ENCODE measurements at regions not wholly inside any gene's neighbourhood (a gene's known extent, or its start where the extent isn't known, plus 50 kb on each side); places are given as distances from the start of the nearest gene placed in this dataset.

- no peak for DNase-seq (ENCODE audit: low spot score)
Measured at GRCh38 chr10:83935339-83935736, 204.0 kb upstream of the GHITM start.

GRCh38 chr10:83935911-83936310 is 203.4 kb upstream of the GHITM start:
- no peak for DNase-seq (ENCODE audit: low spot score)

GRCh38 chr10:83937161-83937560 is 202.1 kb upstream of the GHITM start:
- no peak for DNase-seq (ENCODE audit: low spot score)

- DNase-seq (ENCODE audit: low spot score), result no peak
Measured at GRCh38 chr10:83937826-83938225, 201.5 kb upstream of the GHITM start.

GRCh38 chr10:83941189-83941588 is 198.1 kb upstream of the GHITM start:
- no peak for DNase-seq (ENCODE audit: low spot score)

- no peak for DNase-seq (ENCODE audit: low spot score)
Measured at GRCh38 chr10:83942410-83942809, 196.9 kb upstream of the GHITM start.

GRCh38 chr10:83943049-83943448 is 196.3 kb upstream of the GHITM start:
- no peak for DNase-seq (ENCODE audit: low spot score)

GRCh38 chr10:83943920-83944319 is 195.4 kb upstream of the GHITM start:
- DNase-seq (ENCODE audit: low spot score), result no peak

GRCh38 chr10:83945982-83946718 is 193.2 kb upstream of the GHITM start:
- no peak for DNase-seq (ENCODE audit: low spot score)

GRCh38 chr10:83952314-83952713 is 187.0 kb upstream of the GHITM start:
- no peak for DNase-seq (ENCODE audit: low spot score)

- no peak for DNase-seq (ENCODE audit: low spot score)
Measured at GRCh38 chr10:83953589-83953988, 185.7 kb upstream of the GHITM start.

- DNase-seq (ENCODE audit: low spot score), result no peak
Measured at GRCh38 chr10:83954193-83954799, 185.0 kb upstream of the GHITM start.

- DNase-seq (ENCODE audit: low spot score), result no peak
Measured at GRCh38 chr10:83955406-83955805, 183.9 kb upstream of the GHITM start.

- DNase-seq (ENCODE audit: low spot score), result no peak
Measured at GRCh38 chr10:83957168-83957947, 182.0 kb upstream of the GHITM start.

GRCh38 chr10:83959328-83959727 is 180.0 kb upstream of the GHITM start:
- no peak for DNase-seq (ENCODE audit: low spot score)

- no peak for DNase-seq (ENCODE audit: low spot score)
Measured at GRCh38 chr10:83960125-83960524, 179.2 kb upstream of the GHITM start.

- no peak for DNase-seq (ENCODE audit: low spot score)
Measured at GRCh38 chr10:83961620-83962019, 177.7 kb upstream of the GHITM start.

- no peak for DNase-seq (ENCODE audit: low spot score)
Measured at GRCh38 chr10:83963446-83963845, 175.9 kb upstream of the GHITM start.

- no peak for DNase-seq (ENCODE audit: low spot score)
Measured at GRCh38 chr10:83965473-83965872, 173.8 kb upstream of the GHITM start.

GRCh38 chr10:83968052-83968451 is 171.3 kb upstream of the GHITM start:
- DNase-seq (ENCODE audit: low spot score), result no peak

GRCh38 chr10:83978681-83979383 is 160.5 kb upstream of the GHITM start:
- DNase-seq (ENCODE audit: low spot score), result no peak

GRCh38 chr10:83982812-83983211 is 156.5 kb upstream of the GHITM start:
- no peak for DNase-seq (ENCODE audit: low spot score)
